Ovary (tissue), 7 donors: ENCODE measurements at regions not wholly inside any gene's neighbourhood (a gene's known extent, or its start where the extent isn't known, plus 50 kb on each side); places are given as distances from the start of the nearest gene placed in this dataset.

Experiments used
- DNase-seq, 5 donors: peaks; one replicate each; pipeline ENCODE4 v3.0.0-alpha.2; 2019 to 2020
- H3K27ac ChIP-seq, 2 donors: fragments of 200-600 bp; one replicate each; pipeline versions ENCODE4 v1.5.1 to v1.8.0; 2019 to 2022
- H3K27me3 ChIP-seq: fragments of 200-600 bp; one replicate; pipeline ENCODE4 v1.8.0; 2022
- H3K36me3 ChIP-seq: fragments of 200-600 bp; sonication (generic); one replicate; pipeline ENCODE4 v1.5.1; 2019
- H3K4me1 ChIP-seq: one replicate; pipeline ENCODE4 v1.8.1; 2013; ENCODE audit warnings: mild to moderate bottlenecking, moderate library complexity; ENCODE audit not compliant: insufficient read depth
- H3K4me3 ChIP-seq: fragments of 200-600 bp; sonication (generic); one replicate; pipeline ENCODE4 v1.5.1; 2017
- H3K9me3 ChIP-seq, 2 donors: fragments of 200-600 bp in 1 of 2; sonication (generic) in 1 of 2; one replicate each; pipeline versions ENCODE4 v1.5.1 to v1.8.1; 2013 to 2019; ENCODE audit warnings: mild to moderate bottlenecking in 1 of 2, moderate library complexity in 1 of 2
- EP300 ChIP-seq: sonication (generic); formaldehyde crosslinking; IDR thresholded peaks from one replicate; pipeline ENCODE4 v1.6.1; 2017; ENCODE audit warnings: antibody characterized with exemption
- POLR2A ChIP-seq: fragments of 450-650 bp; IDR thresholded peaks from one replicate; pipeline ENCODE4 v1.6.1; 2017; ENCODE audit warnings: antibody characterized with exemption, mild to moderate bottlenecking, moderate library complexity
- WGBS, 3 donors: extraction: QIAGEN DNeasy Blood & Tissue Kit in 1 of 3; methylation state at CpG; one replicate each; pipeline versions ENCODE4 v1.1.5 to v1.1.7; 2013 to 2017; 5-methylcytosine and 5-hydroxymethylcytosine counted together
- intact Hi-C, 4 donors: fragments of 100-400 bp; cut with DNase I; formaldehyde crosslinking; loops; one replicate each; pipeline versions ENCODE4 v1.11.0 to v1.15.1; 2022 to 2023
- TF ChIP-seq, protein P1 (sequence below), 3 donors: fragments of 450-650 bp in 2 of 3; fragments of 200-600 bp in 1 of 3; IDR thresholded peaks; one replicate each; pipeline versions ENCODE4 v1.5.1 to v1.8.0; 2016 to 2022; ENCODE audit warnings: antibody characterized with exemption in 3 of 3, mild to moderate bottlenecking in 1 of 3
- donor health status: DM: no; HTN: no; CAD: no; lungs with moderate emphysema.
- donor health status: DM: no; HTN: no; CAD: no.
- donor health status: Bipolar disorder and iron deficiency.
- donor health status: DM: no; HTN: no; CAD: no.
- donor health status: DM: yes; HTN: yes; CAD: no.

DNA sequence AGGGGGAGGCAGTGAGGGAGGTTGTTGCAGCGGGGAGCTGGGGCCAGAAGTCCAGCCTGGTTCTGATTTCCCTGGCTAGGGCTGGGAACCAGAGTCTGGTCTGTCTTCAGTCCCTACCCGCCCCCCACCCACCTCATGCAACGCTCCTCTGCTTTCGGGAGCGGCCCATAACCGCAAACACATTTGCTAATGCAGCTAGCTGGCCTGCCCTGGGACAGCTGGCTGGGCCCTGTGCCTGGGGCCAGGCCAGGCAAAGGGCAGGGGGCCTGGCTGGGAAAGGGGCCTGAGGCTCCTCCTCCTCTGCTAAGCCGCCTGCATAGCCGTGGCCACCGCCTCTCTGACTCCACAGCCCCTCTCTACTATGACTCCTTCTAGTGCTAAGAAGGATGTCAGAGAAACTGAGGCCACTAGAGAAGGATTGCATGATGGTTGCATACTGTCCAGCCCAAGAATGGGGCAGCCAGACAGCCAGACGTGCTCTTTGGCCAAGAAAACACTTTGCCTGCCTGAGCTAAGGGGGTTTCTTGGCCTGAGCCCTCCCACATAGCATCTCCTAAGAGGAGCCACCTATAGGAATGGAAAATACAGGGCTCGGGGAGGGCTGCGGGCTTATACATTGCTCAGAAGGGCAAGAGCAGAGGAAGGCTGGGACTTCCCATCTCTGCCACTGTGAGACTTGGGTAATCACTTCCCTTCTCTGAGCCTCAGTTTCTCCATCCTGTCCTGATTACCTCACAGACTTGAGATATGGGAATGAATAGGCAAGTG lies 76.9 kb downstream of the PJA1 start:
- no peak for TF ChIP-seq POLR2A
- no peak for TF ChIP-seq EP300
- TF ChIP-seq, protein P1, sequence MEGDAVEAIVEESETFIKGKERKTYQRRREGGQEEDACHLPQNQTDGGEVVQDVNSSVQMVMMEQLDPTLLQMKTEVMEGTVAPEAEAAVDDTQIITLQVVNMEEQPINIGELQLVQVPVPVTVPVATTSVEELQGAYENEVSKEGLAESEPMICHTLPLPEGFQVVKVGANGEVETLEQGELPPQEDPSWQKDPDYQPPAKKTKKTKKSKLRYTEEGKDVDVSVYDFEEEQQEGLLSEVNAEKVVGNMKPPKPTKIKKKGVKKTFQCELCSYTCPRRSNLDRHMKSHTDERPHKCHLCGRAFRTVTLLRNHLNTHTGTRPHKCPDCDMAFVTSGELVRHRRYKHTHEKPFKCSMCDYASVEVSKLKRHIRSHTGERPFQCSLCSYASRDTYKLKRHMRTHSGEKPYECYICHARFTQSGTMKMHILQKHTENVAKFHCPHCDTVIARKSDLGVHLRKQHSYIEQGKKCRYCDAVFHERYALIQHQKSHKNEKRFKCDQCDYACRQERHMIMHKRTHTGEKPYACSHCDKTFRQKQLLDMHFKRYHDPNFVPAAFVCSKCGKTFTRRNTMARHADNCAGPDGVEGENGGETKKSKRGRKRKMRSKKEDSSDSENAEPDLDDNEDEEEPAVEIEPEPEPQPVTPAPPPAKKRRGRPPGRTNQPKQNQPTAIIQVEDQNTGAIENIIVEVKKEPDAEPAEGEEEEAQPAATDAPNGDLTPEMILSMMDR (IDR thresholded peaks at IDR 0.05) = no peak
- Histone ChIP-seq H3K27ac (no peak overlapping the region), H3K27me3 (no peaks in the 10 kb centered on the region), H3K4me3 (no peak overlapping the region), H3K9me3 (no peaks in the 10 kb centered on the region), H3K36me3 (no peaks in the 10 kb centered on the region), H3K4me1 (peaks cover 2% of the 10 kb centered on the region)
- no peak for DNase-seq
- intact Hi-C loops = no loop called here
- WGBS, 3 donors = 52 to 57% (median 52%) methylated on average over 12 of the region's 12 CpGs

DNA sequence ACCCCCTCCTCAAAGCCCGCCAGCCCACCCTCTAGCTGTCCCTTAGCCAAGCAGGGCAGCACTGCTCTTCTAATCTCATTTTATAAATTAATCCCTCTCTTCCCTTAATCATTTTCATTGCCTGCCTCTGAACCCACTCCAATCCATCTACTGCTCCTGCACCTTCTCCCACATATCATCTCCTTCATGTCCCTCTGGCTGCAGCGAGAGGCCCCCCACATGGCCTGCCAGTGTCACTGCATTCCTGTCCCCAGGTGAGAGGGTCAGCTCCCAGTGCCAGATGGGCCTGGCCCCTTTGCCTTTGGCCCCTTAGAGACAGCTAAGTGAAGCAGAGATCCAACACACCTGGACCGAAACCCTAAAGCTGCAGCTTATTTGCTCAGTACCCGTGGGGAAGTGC lies 79.4 kb downstream of the PJA1 start:
- TF ChIP-seq POLR2A (no peak), EP300 (no peak)
- TF ChIP-seq, protein P1 (IDR thresholded peaks at IDR 0.05) = no peak
- Histone ChIP-seq H3K27ac (no peak overlapping the region), H3K27me3 (no peaks in the 10 kb centered on the region), H3K9me3 (no peaks in the 10 kb centered on the region), H3K36me3 (no peaks in the 10 kb centered on the region), H3K4me3 (no peak overlapping the region), H3K4me1 (peaks cover 4% of the 10 kb centered on the region)
- no peak for DNase-seq
- intact Hi-C loops = no loop called here
- WGBS, 3 donors = 55 to 63% (median 58%) methylated on average over 4 of the region's 4 CpGs

DNA sequence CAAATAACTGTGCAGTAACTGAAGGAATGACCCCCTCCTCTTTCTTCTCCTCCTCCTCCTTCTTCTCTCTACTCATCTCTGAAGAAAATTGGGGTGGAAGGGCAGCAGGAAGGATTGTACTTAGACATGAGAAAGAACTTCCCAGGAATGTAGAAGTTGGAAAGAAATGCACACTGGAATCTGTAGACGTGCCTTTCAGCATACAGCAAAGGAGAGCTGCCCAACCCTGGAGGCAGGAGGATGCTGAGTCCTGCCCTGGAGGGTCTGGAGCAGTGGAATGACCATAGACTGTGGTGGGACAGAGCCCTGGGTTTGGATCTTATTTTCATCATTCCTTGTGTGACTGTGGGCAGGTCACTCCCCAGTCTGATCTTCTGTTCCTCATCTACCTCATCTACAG lies 80.1 kb downstream of the PJA1 start:
- Histone ChIP-seq H3K27ac (no peak overlapping the region), H3K9me3 (no peaks in the 10 kb centered on the region), H3K4me3 (no peak overlapping the region), H3K27me3 (no peaks in the 10 kb centered on the region), H3K36me3 (no peaks in the 10 kb centered on the region), H3K4me1 (peaks cover 4% of the 10 kb centered on the region)
- intact Hi-C loops = no loop called here
- 35 to 45% (median 37%) methylated on average over 1 of the region's 1 CpG for WGBS, 3 donors
- DNase-seq = no peak
- TF ChIP-seq, protein P1 (IDR thresholded peaks at IDR 0.05) = no peak

DNA sequence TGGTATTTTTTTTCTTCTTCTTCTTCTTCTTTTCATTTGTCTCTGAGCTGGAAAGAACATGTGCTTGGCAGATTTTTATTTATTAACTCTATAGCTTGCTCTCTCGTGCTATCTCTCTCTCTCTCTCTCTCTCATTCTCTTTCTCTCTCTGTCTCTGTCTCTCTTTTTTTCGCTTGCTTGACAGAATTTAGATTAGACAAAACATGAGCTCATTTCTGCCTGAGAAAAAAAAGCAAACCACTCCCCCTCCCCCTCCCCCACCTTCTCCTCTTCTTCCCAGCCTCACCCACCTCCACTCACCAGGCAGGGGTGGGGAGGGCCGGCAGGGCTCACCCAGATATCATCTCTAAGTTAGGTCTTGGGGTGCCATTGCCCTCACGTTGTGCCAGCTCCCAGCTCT lies 81.5 kb downstream of the PJA1 start:
- Histone ChIP-seq H3K9me3 (no peaks in the 10 kb centered on the region), H3K27ac (no peak overlapping the region), H3K4me3 (no peak overlapping the region), H3K36me3 (no peaks in the 10 kb centered on the region), H3K27me3 (no peaks in the 10 kb centered on the region), H3K4me1 (peaks cover 4% of the 10 kb centered on the region)
- intact Hi-C loops = no loop called here
- TF ChIP-seq EP300 (no peak), POLR2A (no peak)
- TF ChIP-seq, protein P1 (IDR thresholded peaks at IDR 0.05) = no peak
- 56 to 70% (median 60%) methylated on average over 4 of the region's 4 CpGs for WGBS, 3 donors
- DNase-seq = no peak
